Liver (tissue), 8 donors: ENCODE measurements at regions not wholly inside any gene's neighbourhood (a gene's known extent, or its start where the extent isn't known, plus 50 kb on each side); places are given as distances from the start of the nearest gene placed in this dataset.

Experiments
- DNase-seq: peaks from one replicate; pipeline ENCODE4 v3.0.0-alpha.2; 2017; ENCODE audit warnings: low spot score
- H3K27ac ChIP-seq, 2 donors: one replicate each; pipeline ENCODE4 v1.7.0; 2013; ENCODE audit warnings: inconsistent platforms in 2 of 2, low read length in 2 of 2, control low read depth in 1 of 2, low read depth in 1 of 2, mild to moderate bottlenecking in 1 of 2
- H3K27me3 ChIP-seq, 4 donors: one replicate each; pipeline versions ENCODE4 v1.6.1 to v1.7.0; 2013; ENCODE audit warnings: low read length in 3 of 4, inconsistent platforms in 1 of 4, mild to moderate bottlenecking in 1 of 4, moderate library complexity in 1 of 4; ENCODE audit not compliant: control insufficient read depth in 4 of 4, insufficient read depth in 4 of 4
- H3K36me3 ChIP-seq, 4 donors: one replicate each; pipeline versions ENCODE4 v1.6.1 to v1.7.0; 2013; ENCODE audit warnings: low read length in 3 of 4, mild to moderate bottlenecking in 3 of 4, low read depth in 1 of 4, moderate library complexity in 1 of 4; ENCODE audit not compliant: control insufficient read depth in 4 of 4, insufficient read depth in 3 of 4
- H3K4me1 ChIP-seq, 4 donors: one replicate each; pipeline versions ENCODE4 v1.6.1 to v1.7.0; 2013; ENCODE audit warnings: low read length in 3 of 4, mild to moderate bottlenecking in 3 of 4, moderate library complexity in 1 of 4; ENCODE audit not compliant: control insufficient read depth in 4 of 4, insufficient read depth in 4 of 4
- H3K4me3 ChIP-seq, 3 donors: one replicate each; pipeline versions ENCODE4 v1.6.1 to v1.7.0; 2013; ENCODE audit warnings: low read length in 3 of 3, control low read depth in 1 of 3, low read depth in 1 of 3, mild to moderate bottlenecking in 1 of 3
- H3K9ac ChIP-seq, 2 donors: one replicate each; pipeline ENCODE4 v1.7.0; 2013; ENCODE audit warnings: low read length in 2 of 2, mild to moderate bottlenecking in 2 of 2, moderate library complexity in 2 of 2, control low read depth in 1 of 2, low read depth in 1 of 2
- H3K9me3 ChIP-seq, 4 donors: one replicate each; pipeline versions ENCODE4 v1.6.1 to v1.7.0; 2013; ENCODE audit warnings: low read length in 3 of 4; ENCODE audit not compliant: control insufficient read depth in 4 of 4
- ATF3 ChIP-seq: IDR thresholded peaks from 2 replicates; pipeline ENCODE4 v1.6.1; 2016; ENCODE audit warnings: antibody characterized with exemption
- CTCF ChIP-seq: fragments of 150-350 bp; IDR thresholded peaks from 2 replicates; pipeline ENCODE4 v1.5.1; 2017; ENCODE audit warnings: improper control_type of control experiment, low read depth, low read length; ENCODE audit not compliant: missing input control
- EGR1 ChIP-seq, 2 donors: IDR thresholded peaks; 2 replicates each; pipeline ENCODE4 v1.6.1; 2016 to 2018; ENCODE audit warnings: antibody characterized with exemption in 2 of 2, low read depth in 2 of 2
- FOXA1 ChIP-seq: IDR thresholded peaks from 2 replicates; pipeline ENCODE4 v1.6.1; 2016; ENCODE audit warnings: antibody characterized with exemption
- FOXA2 ChIP-seq: IDR thresholded peaks from 2 replicates; pipeline ENCODE4 v1.6.1; 2016; ENCODE audit warnings: antibody characterized with exemption
- GABPA ChIP-seq, 2 donors: IDR thresholded peaks in 1 of 2; conservative IDR thresholded peaks in 1 of 2; 2 replicates each; pipeline ENCODE4 v1.6.1; 2016; ENCODE audit warnings: antibody characterized with exemption in 2 of 2, mild to moderate bottlenecking in 1 of 2, moderate library complexity in 1 of 2
- HNF4A ChIP-seq, 2 donors: conservative IDR thresholded peaks; 2 replicates each; pipeline ENCODE4 v1.6.1; 2016; ENCODE audit warnings: antibody characterized with exemption in 2 of 2, mild to moderate bottlenecking in 2 of 2
- HNF4G ChIP-seq: IDR thresholded peaks from 2 replicates; pipeline ENCODE4 v1.6.1; 2016; ENCODE audit warnings: antibody characterized with exemption
- JUND ChIP-seq, 2 donors: IDR thresholded peaks; 2 replicates each; pipeline ENCODE4 v1.6.1; 2016; ENCODE audit warnings: antibody characterized with exemption in 2 of 2
- NR2F2 ChIP-seq: IDR thresholded peaks from 2 replicates; pipeline ENCODE4 v1.6.1; 2016; ENCODE audit warnings: antibody characterized with exemption
- RAD21 ChIP-seq, 2 donors: IDR thresholded peaks; 2 replicates each; pipeline ENCODE4 v1.6.1; 2016; ENCODE audit warnings: antibody characterized with exemption in 2 of 2, mild to moderate bottlenecking in 2 of 2
- RXRA ChIP-seq, 2 donors: IDR thresholded peaks; 2 replicates each; pipeline ENCODE4 v1.6.1; 2017 to 2018; ENCODE audit warnings: antibody characterized with exemption in 2 of 2, mild to moderate bottlenecking in 1 of 2
- SP1 ChIP-seq: IDR thresholded peaks from 2 replicates; pipeline ENCODE4 v1.6.1; 2018; ENCODE audit warnings: antibody characterized with exemption, mild to moderate bottlenecking
- TAF1 ChIP-seq: conservative IDR thresholded peaks from 2 replicates; pipeline ENCODE4 v1.6.1; 2016; ENCODE audit warnings: antibody characterized with exemption, mild to moderate bottlenecking
- YY1 ChIP-seq: IDR thresholded peaks from 2 replicates; pipeline ENCODE4 v1.6.1; 2016; ENCODE audit warnings: antibody characterized with exemption, mild to moderate bottlenecking
- ZBTB33 ChIP-seq: IDR thresholded peaks from 2 replicates; pipeline ENCODE4 v1.6.1; 2016; ENCODE audit warnings: antibody characterized with exemption
- WGBS: extraction: QIAGEN DNeasy Blood & Tissue Kit; methylation state at CpG from one replicate; pipeline ENCODE4 v1.1.7; 2013; 5-methylcytosine and 5-hydroxymethylcytosine counted together
- TF ChIP-seq, protein P1 (sequence below): IDR thresholded peaks from 2 replicates; pipeline ENCODE4 v1.6.1; 2016; ENCODE audit warnings: antibody characterized with exemption
- TF ChIP-seq, protein P2 (sequence below): IDR thresholded peaks from 2 replicates; pipeline ENCODE4 v1.6.1; 2016; ENCODE audit warnings: antibody characterized with exemption, mild to moderate bottlenecking
- donor health status: healthy.
- donor health status: healthy.
- donor health status: healthy.
- donor health status: healthy.
- donor health status: healthy.

GRCh38 chr11:45087900-45088160 is 58.6 kb upstream of the PRDM11 start:
- H3K36me3 ChIP-seq = no peaks in the 10 kb centered on the region
- no peaks in the 10 kb centered on the region for H3K9me3 ChIP-seq
- no peak overlapping the region for H3K9ac ChIP-seq
- H3K4me1 ChIP-seq = peaks cover 0 to 11% (median 8%) of the 10 kb centered on the region in 4 donors
- 95% methylated on average over 7 of the region's 7 CpGs for WGBS
- peaks cover 0 to 4% (median 0%) of the 10 kb centered on the region in 4 donors for H3K27me3 ChIP-seq
- TF ChIP-seq, protein P1, sequence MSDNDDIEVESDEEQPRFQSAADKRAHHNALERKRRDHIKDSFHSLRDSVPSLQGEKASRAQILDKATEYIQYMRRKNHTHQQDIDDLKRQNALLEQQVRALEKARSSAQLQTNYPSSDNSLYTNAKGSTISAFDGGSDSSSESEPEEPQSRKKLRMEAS = no peak
- TF ChIP-seq RXRA (IDR thresholded peaks at IDR 0.05) (no peak), ZBTB33 (no peak), NR2F2 (no peak), SP1 (no peak), TAF1 (no peak), HNF4G (no peak), FOXA1 (no peak), ATF3 (no peak), CTCF (no peak)
- TF ChIP-seq, protein P2, sequence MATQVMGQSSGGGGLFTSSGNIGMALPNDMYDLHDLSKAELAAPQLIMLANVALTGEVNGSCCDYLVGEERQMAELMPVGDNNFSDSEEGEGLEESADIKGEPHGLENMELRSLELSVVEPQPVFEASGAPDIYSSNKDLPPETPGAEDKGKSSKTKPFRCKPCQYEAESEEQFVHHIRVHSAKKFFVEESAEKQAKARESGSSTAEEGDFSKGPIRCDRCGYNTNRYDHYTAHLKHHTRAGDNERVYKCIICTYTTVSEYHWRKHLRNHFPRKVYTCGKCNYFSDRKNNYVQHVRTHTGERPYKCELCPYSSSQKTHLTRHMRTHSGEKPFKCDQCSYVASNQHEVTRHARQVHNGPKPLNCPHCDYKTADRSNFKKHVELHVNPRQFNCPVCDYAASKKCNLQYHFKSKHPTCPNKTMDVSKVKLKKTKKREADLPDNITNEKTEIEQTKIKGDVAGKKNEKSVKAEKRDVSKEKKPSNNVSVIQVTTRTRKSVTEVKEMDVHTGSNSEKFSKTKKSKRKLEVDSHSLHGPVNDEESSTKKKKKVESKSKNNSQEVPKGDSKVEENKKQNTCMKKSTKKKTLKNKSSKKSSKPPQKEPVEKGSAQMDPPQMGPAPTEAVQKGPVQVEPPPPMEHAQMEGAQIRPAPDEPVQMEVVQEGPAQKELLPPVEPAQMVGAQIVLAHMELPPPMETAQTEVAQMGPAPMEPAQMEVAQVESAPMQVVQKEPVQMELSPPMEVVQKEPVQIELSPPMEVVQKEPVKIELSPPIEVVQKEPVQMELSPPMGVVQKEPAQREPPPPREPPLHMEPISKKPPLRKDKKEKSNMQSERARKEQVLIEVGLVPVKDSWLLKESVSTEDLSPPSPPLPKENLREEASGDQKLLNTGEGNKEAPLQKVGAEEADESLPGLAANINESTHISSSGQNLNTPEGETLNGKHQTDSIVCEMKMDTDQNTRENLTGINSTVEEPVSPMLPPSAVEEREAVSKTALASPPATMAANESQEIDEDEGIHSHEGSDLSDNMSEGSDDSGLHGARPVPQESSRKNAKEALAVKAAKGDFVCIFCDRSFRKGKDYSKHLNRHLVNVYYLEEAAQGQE = no peak
- H3K27ac ChIP-seq = no peak overlapping the region
- no peak overlapping the region for H3K4me3 ChIP-seq
- DNase-seq = no peak

GRCh38 chr11:45089251-45089650 is 57.2 kb upstream of the PRDM11 start:
- H3K36me3 ChIP-seq = no peaks in the 10 kb centered on the region
- no peak overlapping the region for H3K4me3 ChIP-seq
- no peaks in the 10 kb centered on the region for H3K27me3 ChIP-seq
- WGBS = 50% methylated on average over 2 of the region's 2 CpGs
- H3K9me3 ChIP-seq = no peaks in the 10 kb centered on the region
- peaks cover 0 to 11% (median 5%) of the 10 kb centered on the region in 4 donors for H3K4me1 ChIP-seq
- H3K9ac ChIP-seq = no peak overlapping the region
- DNase-seq = no peak
- H3K27ac ChIP-seq = peak overlapping the region; percentile 40 to 43
- no peak for TF ChIP-seq ATF3
- TF ChIP-seq, protein P1 = no peak
- TF ChIP-seq FOXA2 = no peak
- no peak for TF ChIP-seq RAD21 (IDR thresholded peaks at IDR 0.05)
- no peak for TF ChIP-seq EGR1 (IDR thresholded peaks at IDR 0.05; ENCODE audit: low read depth in 2 of 2)
- peak; percentile 41 to 51 for TF ChIP-seq JUND (IDR thresholded peaks at IDR 0.05)
- TF ChIP-seq SP1 = no peak
- TF ChIP-seq GABPA (IDR thresholded peaks at IDR 0.05 in 1 of 2, conservative IDR thresholded peaks at IDR 0.05 in 1 of 2) = no peak
- TF ChIP-seq NR2F2 = peak; percentile 94
- no peak for TF ChIP-seq CTCF
- peak; percentile 45 to 85 for TF ChIP-seq RXRA (IDR thresholded peaks at IDR 0.05)
- TF ChIP-seq FOXA1 = no peak
- TF ChIP-seq HNF4A (conservative IDR thresholded peaks at IDR 0.05) = peak in 1 of 2 donors; percentile 57
- TF ChIP-seq HNF4G = no peak
- no peak for TF ChIP-seq TAF1
- peak; percentile 43 for TF ChIP-seq YY1
- TF ChIP-seq, protein P2 = no peak
